ENCODE measurements at regions not wholly inside any gene's neighbourhood (a gene's known extent, or its start where the extent isn't known, plus 50 kb on each side); places are given as distances from the start of the nearest gene placed in this dataset.
"Not testable (repeated sequence)": the region's sequence is repeated elsewhere in the genome, so short reads cannot be mapped to it uniquely, and the experiment has no call there.

DNA sequence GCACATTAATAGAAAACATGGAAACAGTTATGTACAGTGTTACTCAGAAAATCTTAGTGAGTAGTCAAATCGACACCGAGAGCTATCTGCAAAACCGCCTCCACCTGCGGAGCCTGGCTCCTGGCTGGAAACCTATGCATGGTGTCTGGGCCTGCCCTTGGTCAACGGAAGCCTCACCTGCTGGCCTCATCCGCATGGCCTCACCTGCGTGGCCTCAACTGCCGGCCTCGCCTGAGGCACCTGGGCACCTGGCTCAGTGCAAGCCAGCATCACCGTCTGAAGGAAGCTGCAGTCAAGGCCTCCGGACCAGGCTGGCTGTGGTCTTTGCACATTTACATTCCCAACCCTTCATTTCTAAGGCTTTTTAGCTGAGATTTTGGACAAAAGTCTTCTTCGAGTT is 352.1 kb downstream of the POM121L12 start:
- DNase-seq (ENCODE audit: low spot score) = no peak

DNA sequence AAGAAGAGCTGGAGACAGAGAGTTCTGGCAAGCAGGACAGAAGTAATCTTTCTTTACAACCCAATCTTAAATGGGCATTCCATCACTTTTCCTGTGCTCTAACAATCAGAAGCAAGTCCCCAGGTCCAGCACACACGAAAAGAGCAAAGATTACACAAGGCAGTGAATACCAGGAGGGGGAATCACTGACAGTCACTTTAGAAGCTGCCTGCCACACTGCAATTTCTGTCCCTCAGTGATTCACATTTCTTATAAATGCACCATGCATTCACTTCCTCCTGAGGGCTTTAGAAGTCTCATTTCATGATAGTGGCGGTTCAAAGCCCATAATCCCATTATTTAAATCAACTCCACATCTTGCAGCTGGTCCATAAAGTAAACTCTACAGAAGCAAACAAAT is 362.5 kb downstream of the POM121L12 start:
- no peak for DNase-seq (ENCODE audit: low spot score)

DNA sequence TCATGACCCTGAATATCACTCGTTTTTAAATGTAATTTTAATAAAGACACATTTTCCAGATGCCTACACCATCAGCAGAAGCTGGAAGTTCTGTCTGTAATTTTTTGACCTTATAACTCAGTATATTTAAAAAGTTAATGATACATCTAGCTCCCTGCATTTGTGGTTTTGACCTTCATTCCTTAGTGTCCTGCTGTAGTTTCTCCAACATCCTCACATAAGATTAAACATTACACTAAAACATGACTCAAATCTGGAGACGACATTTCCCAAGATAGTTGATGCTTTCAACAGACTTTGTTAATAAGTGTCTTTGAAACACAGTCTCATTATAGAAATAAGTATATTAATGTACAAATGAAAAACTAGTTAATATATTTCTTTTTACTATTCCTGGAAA is 363.1 kb downstream of the POM121L12 start:
- DNase-seq (ENCODE audit: low spot score) = no peak

DNA sequence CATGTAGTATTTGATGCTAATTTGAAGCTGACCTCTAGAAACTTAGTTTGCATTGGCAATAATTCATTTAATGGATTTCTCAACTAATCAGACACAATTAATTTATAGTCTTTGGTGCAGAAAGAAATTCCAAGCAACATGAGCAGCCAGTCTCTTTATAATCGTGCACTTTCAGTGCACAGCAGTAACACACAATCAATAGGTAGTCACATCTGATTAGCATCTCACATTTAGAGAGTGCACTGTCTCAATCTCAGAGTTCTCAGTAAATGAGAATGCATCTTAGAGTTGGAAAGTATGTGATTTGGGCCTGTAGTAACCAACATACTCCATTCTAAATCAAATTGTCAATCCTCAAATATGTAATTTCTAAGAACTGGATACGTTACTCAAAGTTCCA is 377.6 kb downstream of the POM121L12 start:
- no peak for DNase-seq (ENCODE audit: low spot score)

DNA sequence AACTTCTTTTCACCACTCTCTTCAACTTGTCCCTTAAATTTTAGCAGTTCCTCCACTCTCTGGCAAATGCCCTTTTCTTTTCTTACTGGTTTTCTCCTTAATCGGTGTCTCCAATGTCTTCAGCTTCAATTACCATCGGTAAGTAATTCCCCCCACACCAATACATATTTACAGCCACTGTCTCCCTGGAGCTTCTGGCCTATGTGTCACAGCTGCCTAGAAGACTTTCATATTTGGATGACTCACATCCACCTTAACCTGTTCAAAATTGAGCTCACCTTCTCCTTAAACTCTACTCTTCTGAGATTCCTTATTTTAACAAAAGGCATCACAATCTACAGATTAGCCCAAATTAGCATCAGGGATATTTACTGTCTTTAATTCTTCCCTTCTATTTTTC is 380.4 kb downstream of the POM121L12 start:
- DNase-seq (ENCODE audit: low spot score) = no peak

DNA sequence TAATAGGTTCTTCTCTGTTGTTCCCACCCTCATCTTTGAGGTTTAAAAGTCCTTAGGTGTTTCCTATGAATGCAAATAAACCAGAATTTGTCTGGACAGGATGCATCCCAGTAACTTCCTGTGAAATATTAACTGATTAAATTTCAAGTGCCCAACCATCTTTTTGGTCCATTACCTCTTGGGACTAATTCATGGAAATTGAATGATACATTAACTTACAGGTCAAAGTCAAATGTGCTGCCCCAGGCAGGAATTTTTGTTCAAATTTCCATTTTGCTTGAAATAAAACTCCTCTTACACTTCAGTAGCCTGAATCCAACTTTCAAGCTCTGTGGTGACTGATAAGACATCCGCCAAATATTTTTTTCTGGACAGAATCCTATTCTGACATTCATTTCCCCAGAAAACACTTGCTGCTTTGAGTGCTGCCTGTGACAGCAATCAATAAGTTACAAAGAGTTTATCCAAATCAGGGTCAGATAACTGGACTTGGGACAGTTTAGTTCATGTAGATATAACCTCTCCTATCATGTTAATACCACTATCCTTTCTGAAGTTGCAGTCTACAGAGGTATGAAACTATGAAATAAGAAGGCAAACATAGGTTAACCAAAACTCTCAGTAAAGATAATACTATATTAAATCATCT is 383.5 kb downstream of the POM121L12 start:
- no peak for DNase-seq (ENCODE audit: low spot score)

DNA sequence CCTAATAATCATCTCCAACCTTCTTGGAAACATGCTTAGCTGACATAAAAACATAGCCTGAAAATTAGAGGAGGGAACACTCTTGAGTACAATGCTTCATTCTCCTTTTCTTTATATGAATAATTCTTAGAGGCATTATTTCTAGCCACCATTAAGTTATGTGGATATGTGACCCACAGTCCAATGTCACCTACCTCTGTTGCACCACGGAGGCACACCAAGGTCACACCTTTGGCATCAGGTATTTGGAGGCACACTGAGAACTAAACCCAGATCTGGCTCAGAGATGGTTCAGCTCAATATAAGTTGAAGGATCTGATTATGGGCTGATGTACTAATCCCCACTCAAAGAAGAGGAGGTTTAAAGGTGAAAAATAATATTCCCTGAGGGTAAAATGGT is 385.1 kb downstream of the POM121L12 start:
- no peak for DNase-seq (ENCODE audit: low spot score)

DNA sequence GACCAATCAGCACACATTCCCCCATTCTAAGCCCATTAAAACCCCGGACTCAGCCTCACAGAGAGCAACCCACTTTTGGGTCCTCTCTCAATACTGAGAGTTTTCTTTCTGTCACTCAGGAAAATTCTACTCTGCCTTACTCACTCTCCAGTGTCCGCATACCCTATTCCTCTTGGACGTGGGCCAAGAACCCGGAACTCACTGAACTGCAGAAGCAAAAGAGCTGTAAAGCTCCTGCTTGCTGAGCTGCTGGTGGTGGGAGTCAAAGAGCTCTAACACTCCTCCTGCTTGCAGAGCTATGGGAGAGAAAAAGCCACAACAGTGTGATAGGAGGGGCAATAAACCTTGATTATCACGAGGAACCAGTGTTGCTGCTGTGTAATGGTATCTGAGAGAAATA is 386.9 kb downstream of the POM121L12 start:
- DNase-seq (ENCODE audit: low spot score) = no peak

DNA sequence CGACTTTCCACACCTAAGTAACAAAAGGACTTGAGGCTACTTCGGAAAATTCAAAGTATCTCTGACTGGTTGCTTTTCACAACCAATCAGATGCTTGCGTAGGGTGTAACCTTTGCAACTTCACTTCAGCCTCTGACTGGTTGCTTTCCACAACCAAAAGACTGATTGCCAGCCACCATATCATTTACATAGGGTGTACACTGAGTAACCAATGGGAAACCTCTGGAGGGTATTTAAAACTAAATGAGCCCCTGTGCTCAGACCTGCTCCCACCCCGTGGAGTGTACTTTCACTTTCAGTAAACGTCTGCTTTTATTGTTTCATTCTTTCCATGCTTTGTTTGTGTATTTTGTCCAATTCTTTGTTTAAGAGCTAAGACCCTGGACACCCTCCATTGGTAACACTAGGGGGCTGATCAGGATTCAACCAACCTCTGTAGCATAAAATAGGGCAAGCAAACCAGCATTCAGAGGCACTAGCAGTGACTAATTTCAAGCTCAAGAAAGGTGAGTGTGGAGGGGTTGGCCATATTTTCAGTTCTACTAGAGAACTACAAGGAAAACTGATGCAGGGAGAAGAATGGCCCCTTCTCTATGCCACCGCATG is 390.8 kb downstream of the POM121L12 start:
- DNase-seq (ENCODE audit: low spot score) = no peak

DNA sequence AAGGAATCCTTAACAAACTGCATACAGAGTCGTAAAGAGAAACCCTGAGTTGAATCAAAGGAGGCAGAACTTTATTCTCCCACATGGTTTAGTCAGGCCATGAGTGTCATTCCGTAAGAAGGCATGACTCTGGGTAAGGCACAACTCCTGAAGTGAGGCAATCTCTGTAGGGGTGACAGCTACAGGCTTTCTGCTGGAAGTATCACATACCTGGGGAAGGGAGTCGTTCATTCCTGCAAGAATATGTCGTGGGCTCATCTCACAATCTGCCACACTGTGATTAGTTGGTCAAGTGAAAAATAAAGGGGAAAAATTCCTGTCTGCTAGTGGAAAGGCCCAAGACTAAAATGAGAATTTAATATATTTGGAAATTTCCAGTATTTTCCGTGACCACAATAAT is 392.6 kb downstream of the POM121L12 start:
- no peak for DNase-seq (ENCODE audit: low spot score)

DNA sequence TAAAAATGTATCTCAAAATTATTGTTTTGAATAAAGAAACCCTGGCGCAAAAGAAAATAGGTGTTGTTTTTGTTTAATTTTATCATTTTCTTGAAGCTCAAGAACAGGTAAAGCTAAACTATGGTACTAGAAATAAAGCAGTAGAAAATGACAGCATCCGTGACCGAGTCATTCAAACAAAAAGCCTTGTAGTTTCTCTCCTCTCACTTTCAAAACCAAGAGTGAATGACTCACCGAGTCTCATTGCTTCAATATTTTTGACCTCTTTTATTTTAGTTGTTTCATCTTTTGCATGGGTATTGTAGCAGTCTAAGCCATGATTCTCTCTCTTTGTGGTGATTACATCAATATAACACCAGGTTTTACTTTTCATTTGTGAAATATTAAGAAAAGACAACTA is 396.5 kb downstream of the POM121L12 start:
- DNase-seq (ENCODE audit: low spot score) = no peak

DNA sequence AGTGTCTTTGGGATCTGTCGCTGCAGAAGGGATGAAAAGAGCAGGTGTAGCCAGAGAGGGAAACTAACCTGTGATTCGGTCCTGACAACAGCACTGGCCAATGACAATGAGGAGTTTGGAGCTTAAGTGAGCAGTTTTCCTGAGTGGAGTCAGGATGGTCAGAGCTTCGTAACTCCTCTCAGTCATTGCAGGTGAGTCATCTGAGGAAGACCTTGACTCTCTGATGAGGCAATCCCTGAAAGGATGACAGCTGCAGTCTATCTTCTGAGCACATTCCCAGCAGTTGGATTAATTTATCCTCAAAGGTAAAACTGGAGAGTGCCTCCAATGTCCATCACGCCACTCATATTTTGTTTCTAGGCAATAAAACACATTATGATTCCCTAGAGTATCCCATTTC is 401.9 kb downstream of the POM121L12 start:
- no peak for DNase-seq (ENCODE audit: low spot score)

DNA sequence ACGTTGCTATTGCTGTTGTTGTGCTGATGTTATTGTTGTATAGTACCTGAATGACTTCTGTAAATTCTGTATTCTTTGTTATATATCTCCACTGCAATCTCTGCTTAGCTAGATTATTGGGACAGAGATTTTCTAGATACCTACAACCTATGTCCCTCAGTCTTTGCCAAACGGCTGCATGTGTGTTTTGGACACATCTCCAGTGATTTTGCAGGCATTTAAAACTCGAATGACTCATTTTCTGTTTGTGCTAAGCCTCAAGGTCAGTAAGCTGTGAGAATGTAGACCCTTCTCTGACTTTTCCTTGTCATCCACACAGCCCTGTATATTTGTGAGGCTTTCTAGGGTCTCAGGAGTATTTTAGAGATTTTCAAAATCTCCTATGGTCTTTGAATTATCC is 410.7 kb downstream of the POM121L12 start:
- DNase-seq (ENCODE audit: low spot score) = no peak

DNA sequence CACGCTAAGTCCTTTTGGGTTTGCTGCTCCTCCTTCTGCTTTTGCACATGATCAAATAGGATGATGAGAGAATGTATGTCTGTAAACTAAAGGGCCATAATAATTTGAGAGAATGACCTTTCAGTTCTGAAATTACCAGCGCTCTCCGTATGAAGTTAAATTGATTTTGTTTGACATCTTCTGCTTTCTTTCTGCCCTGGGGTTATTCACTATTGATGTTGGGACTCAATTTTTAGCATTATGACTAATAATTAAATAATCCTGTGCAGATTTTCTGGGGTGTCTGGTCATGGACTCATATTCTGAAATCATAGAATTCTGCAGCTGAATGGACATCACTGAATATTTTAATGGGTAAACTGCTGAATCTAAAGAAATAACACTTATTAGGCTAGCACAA is 423.2 kb downstream of the POM121L12 start:
- DNase-seq (ENCODE audit: low spot score) = no peak

DNA sequence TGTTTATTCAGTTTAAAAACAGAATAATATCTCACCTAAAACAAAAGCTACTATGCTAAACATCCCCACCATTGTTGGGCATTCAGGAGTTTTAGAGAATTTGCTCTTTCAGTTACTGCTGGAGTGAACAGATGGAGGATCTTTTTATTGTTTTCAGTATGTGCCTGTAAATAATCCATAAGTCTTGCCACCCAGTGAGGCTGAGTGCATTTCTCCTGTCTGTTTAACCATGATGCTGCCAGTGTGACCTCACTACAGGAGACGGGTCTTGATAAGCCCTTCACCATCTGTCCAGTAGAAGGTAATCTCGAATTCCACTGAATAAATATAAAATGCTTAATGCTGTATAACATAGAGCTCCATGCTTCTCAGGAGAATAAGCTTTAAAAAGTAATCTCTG is 430.9 kb downstream of the POM121L12 start:
- DNase-seq (ENCODE audit: low spot score) = no peak

DNA sequence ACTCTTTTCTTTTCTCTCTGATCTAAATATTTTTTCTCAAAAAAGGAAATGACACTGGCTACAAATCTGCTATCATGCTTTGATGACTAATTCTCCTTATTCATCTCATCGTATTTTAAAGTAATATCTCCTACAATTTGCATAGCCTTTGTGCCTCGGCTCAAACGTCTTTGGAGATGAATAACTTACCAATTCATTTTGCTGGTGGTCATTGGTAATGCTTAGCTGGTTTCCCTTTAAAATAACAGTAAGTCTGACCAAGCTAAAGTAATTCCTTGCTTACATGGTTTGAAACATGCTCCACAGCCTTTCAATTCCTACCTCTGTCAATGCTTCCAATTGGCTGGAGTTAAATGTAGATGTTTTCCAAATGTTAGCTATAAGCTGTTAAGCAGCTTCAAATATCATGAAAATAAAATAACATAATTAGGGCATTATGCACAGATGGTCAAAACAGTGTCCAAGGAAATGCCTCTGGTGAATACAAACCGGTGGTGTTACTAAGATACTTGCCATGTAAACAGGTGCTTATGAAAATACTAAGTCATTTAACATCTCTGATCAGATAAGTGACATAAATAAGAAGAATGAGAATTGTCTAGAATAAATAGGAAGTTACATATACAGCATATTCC is 435.0 kb downstream of the POM121L12 start:
- no peak for DNase-seq (ENCODE audit: low spot score)

DNA sequence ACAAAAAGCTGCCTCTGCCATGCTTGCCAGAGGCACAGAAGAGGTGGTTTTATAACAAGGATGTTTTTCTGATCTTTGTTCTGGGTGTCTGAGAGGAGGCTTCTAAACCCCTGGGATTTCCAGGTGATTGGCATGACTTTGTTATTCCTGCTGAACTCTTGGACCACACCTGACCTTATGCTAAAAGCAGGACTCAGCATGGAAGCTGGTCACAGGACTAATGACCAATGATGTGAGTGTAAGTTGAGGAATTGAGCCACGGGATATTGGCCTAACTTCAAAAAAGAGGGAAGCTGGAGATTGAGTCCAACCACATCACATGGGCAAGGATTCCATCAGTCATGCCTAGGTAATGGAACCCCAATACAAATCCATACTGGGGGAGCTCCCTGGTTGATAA is 437.9 kb downstream of the POM121L12 start:
- DNase-seq (ENCODE audit: low spot score) = no peak

DNA sequence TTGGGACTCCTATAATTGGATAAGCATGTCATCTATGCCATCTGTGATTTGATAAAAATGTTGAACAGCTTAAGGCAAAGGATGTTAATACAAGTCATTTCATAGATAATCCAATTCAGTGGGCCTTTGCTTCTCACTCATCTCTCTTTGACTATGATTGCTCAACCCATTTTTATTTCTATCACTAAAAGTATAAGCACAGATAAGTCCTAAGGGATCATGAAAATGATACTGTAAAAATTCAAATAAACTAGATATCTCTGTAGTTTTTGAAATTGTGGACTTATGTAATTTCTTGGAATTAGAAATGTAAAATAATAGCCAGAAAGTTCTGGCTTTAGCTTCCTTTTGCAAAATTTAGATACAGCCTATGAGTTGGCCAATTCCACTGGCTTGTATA is 440.3 kb downstream of the POM121L12 start:
- DNase-seq (ENCODE audit: low spot score) = peak; percentile 45

DNA sequence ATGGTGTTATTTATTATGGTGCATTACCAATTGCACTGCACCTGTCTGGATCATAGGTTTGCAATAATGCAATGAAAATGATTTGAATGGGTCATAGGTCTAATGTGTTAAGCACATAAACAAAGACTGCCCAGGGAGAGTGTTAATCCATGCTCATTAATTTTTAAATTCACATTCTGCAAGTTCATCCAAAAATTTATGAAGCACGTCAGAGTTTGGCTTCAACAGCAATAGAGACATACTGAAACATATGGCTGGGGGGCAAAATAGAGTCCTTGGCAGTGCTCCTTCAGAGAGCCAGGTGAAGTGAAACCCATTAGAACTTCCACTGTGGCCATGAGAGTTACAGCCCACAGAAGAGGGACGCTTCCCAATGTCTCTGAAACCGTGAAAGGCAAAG is 441.1 kb downstream of the POM121L12 start:
- no peak for DNase-seq (ENCODE audit: low spot score)

DNA sequence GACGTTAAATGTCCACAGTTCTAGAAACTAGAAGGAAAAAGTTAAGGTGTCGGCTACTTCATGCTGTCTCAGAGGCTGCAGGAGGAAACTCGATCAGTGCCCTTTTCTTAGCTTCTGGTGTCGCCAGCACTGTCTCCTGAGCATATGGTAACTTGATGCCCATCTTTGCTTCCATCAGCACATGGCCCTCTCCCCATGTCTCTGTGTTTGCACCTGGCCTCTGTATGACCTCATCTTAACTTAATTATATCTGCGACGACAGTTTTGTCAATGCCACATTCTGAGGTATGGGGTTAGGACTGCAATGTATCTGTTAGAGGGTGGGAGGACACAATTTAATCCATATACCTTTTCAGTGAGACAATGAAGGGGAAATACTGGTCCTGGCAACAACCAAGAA is 449.9 kb downstream of the POM121L12 start:
- peak; percentile 100 for DNase-seq (ENCODE audit: low spot score)

DNA sequence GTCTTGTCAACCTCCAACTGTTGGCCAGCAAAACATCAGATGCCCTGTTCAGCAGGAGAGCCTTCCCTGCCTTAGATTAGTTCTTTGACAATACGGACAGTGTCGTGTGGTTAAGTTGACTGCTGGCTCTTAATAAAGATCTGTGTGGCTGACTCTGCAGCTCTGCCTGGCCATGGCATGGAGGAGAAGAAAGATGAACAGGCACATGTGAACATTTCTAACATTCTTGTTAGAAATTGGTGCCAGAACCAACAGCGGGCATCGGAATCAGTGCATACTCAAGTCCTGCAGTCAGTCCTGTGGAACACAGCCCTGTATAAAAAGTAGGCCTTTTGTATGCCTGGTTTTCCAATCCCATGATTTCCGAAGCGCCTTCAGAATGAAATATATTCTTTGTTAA is 455.6 kb downstream of the POM121L12 start:
- no peak for DNase-seq (ENCODE audit: low spot score)

DNA sequence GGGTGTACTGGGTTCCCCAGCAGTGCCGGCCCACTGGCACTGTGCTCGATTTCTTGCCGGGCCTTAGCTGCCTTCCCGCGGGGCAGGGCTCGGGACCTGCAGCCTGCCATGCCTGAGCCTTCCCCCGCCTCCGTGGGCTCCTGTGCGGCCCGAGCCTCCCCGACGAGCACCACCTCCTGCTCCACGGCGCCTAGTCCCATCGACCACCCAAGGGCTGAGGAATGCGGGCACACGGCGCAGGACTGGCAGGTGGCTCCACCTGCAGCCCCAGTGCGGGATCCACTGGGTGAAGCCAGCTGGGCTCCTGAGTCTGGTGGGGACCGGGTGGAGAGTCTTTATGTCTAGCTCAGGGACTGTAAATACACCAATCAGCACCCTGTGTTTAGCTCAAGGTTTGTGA is 459.7 kb downstream of the POM121L12 start:
- DNase-seq (ENCODE audit: low spot score) = not testable (repeated sequence)

DNA sequence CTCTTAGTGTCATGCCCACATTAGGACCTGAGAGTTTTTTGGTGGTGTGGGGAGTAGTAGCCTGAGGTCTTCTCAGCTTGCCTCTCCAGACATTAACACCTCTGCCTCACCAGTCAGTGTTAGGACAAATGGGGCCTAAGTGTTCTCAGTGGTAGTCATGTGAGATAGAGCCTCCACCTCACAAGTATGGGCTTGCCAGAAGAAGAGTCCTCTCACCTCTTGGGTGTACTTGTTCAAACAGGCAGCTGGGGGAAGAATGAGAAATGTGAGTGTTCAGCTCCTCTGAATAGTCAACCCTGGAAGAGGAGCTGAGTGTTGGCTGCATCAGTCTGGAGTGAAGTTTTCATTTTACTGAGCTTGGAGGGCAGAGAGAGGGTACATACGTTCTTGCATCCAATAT is 464.6 kb downstream of the POM121L12 start:
- no peak for DNase-seq (ENCODE audit: low spot score)

Data from SK-N-DZ (cell line).